ENCODE measurements at regions not wholly inside any gene's neighbourhood (a gene's known extent, or its start where the extent isn't known, plus 50 kb on each side); places are given as distances from the start of the nearest gene placed in this dataset.

GRCh38 chr2:220550995-220551700, 923.7 kb downstream of the SLC4A3 start:
- no peak for TF ChIP-seq CTCF (conservative IDR thresholded peaks at IDR 0.05; ENCODE audit: low read length)
- no peak for TF ChIP-seq EZH2phosphoT487 (IDR thresholded peaks at IDR 0.05; ENCODE audit: borderline replicate concordance)
- Histone ChIP-seq H3K4me3 (ENCODE audit: low read length, poor library complexity, severe bottlenecking) (no peak overlapping the region), H3K36me3 (ENCODE audit: insufficient read depth, low read length) (no peaks in the 10 kb centered on the region), H3K79me2 (ENCODE audit: insufficient read depth, low read length) (no peaks in the 10 kb centered on the region), H3K9me3 (ENCODE audit: insufficient read depth, low read depth, low read length) (no peaks in the 10 kb centered on the region), H3K4me1 (ENCODE audit: insufficient read depth, low read length, poor library complexity, severe bottlenecking) (no peaks in the 10 kb centered on the region), H2AFZ (ENCODE audit: low read length) (no peak overlapping the region), H3K9me2 (replicated peaks; ENCODE audit: low read depth, low read length) (no peaks in the 10 kb centered on the region), H4K20me1 (ENCODE audit: insufficient read depth, low read length, poor library complexity, severe bottlenecking) (no peaks in the 10 kb centered on the region), H3K27me3 (ENCODE audit: insufficient read depth, low read length, poor library complexity, severe bottlenecking) (no peaks in the 10 kb centered on the region), H3F3A (ENCODE audit: low read depth) (no peaks in the 10 kb centered on the region), H3K9ac (ENCODE audit: low read depth, low read length, poor library complexity, severe bottlenecking) (no peak overlapping the region), H3K4me2 (ENCODE audit: low read depth, low read length, poor library complexity, severe bottlenecking) (no peak overlapping the region)

- no peaks in the 10 kb centered on the region for H3K27me3 ChIP-seq (ENCODE audit: insufficient read depth, low read length, poor library complexity, severe bottlenecking)
These were observed 925.5 kb downstream of the SLC4A3 start for GRCh38 chr2:220552790-220553535.

GRCh38 chr2:220555961-220556630, 928.7 kb downstream of the SLC4A3 start:
- H4K20me1 ChIP-seq (ENCODE audit: insufficient read depth, low read length, poor library complexity, severe bottlenecking): no peaks in the 10 kb centered on the region
- no peak overlapping the region for H2AFZ ChIP-seq (ENCODE audit: low read length)
- no peaks in the 10 kb centered on the region for H3K4me1 ChIP-seq (ENCODE audit: insufficient read depth, low read length, poor library complexity, severe bottlenecking)
- TF ChIP-seq CTCF (conservative IDR thresholded peaks at IDR 0.05; ENCODE audit: low read length): no peak
- TF ChIP-seq EZH2phosphoT487 (IDR thresholded peaks at IDR 0.05; ENCODE audit: borderline replicate concordance): no peak
- H3F3A ChIP-seq (ENCODE audit: low read depth): no peaks in the 10 kb centered on the region
- H3K79me2 ChIP-seq (ENCODE audit: insufficient read depth, low read length): no peaks in the 10 kb centered on the region
- H3K9ac ChIP-seq (ENCODE audit: low read depth, low read length, poor library complexity, severe bottlenecking): no peak overlapping the region
- no peaks in the 10 kb centered on the region for H3K9me2 ChIP-seq (replicated peaks; ENCODE audit: low read depth, low read length)
- H3K27me3 ChIP-seq (ENCODE audit: insufficient read depth, low read length, poor library complexity, severe bottlenecking): no peaks in the 10 kb centered on the region
- H3K4me3 ChIP-seq (ENCODE audit: low read length, poor library complexity, severe bottlenecking): no peak overlapping the region
- H3K36me3 ChIP-seq (ENCODE audit: insufficient read depth, low read length): no peaks in the 10 kb centered on the region
- no peaks in the 10 kb centered on the region for H3K9me3 ChIP-seq (ENCODE audit: insufficient read depth, low read depth, low read length)
- no peak overlapping the region for H3K4me2 ChIP-seq (ENCODE audit: low read depth, low read length, poor library complexity, severe bottlenecking)

More at GRCh38 chr2:220552790-220553535, 925.5 kb downstream of the SLC4A3 start:
- Histone ChIP-seq H3K79me2 (ENCODE audit: insufficient read depth, low read length) (no peaks in the 10 kb centered on the region), H3K4me3 (ENCODE audit: low read length, poor library complexity, severe bottlenecking) (no peak overlapping the region), H3K9ac (ENCODE audit: low read depth, low read length, poor library complexity, severe bottlenecking) (no peak overlapping the region), H3K9me2 (replicated peaks; ENCODE audit: low read depth, low read length) (no peaks in the 10 kb centered on the region), H3K36me3 (ENCODE audit: insufficient read depth, low read length) (no peaks in the 10 kb centered on the region), H3K4me2 (ENCODE audit: low read depth, low read length, poor library complexity, severe bottlenecking) (no peak overlapping the region), H2AFZ (ENCODE audit: low read length) (no peak overlapping the region), H3K9me3 (ENCODE audit: insufficient read depth, low read depth, low read length) (no peaks in the 10 kb centered on the region), H3K4me1 (ENCODE audit: insufficient read depth, low read length, poor library complexity, severe bottlenecking) (no peaks in the 10 kb centered on the region), H4K20me1 (ENCODE audit: insufficient read depth, low read length, poor library complexity, severe bottlenecking) (no peaks in the 10 kb centered on the region), H3F3A (ENCODE audit: low read depth) (no peaks in the 10 kb centered on the region)
- TF ChIP-seq EZH2phosphoT487 (IDR thresholded peaks at IDR 0.05; ENCODE audit: borderline replicate concordance) (no peak), CTCF (conservative IDR thresholded peaks at IDR 0.05; ENCODE audit: low read length) (no peak)

Measured in Loucy (cell line).